Activated naive CD4-positive, alpha-beta T cell treated with anti-CD3 and anti-CD28 coated beads for 36 hours (primary cell): ENCODE measurements at regions not wholly inside any gene's neighbourhood (a gene's known extent, or its start where the extent isn't known, plus 50 kb on each side); places are given as distances from the start of the nearest gene placed in this dataset.
"Not testable (repeated sequence)": the region's sequence is repeated elsewhere in the genome, so short reads cannot be mapped to it uniquely, and the experiment has no call there.

Source experiments
- CTCF ChIA-PET: fragments of 350-600 bp; sonication (Branson Sonifier 250); formaldehyde crosslinking; loops from one replicate; lab custom pipeline; 2021; ENCODE audit warnings: antibody characterized with exemption; lab: Charles Lee
- DNase-seq: peaks from one replicate; pipeline ENCODE4 v3.0.0-alpha.2; 2020
- H3K27ac Mint-ChIP-seq: one replicate; pipeline ENCODE4 v1.8.0; 2021; ENCODE audit warnings: mild to moderate bottlenecking, mixed read lengths
- H3K27me3 Mint-ChIP-seq: one replicate; pipeline ENCODE4 v1.8.0; 2021; ENCODE audit warnings: low read depth, mixed read lengths
- H3K36me3 Mint-ChIP-seq: one replicate; pipeline ENCODE4 v1.8.0; 2021; ENCODE audit warnings: low read depth, mixed read lengths
- H3K4me1 Mint-ChIP-seq: one replicate; pipeline ENCODE4 v1.8.0; 2021; ENCODE audit warnings: low read depth, mixed read lengths
- H3K4me3 Mint-ChIP-seq: one replicate; pipeline ENCODE4 v1.8.0; 2021; ENCODE audit warnings: mild to moderate bottlenecking, moderate library complexity, mixed read lengths
- H3K9me3 Mint-ChIP-seq: one replicate; pipeline ENCODE4 v1.8.0; 2021; ENCODE audit warnings: mixed read lengths
- intact Hi-C: fragments of 100-400 bp; cut with micrococcal nuclease; formaldehyde crosslinking; loops from one replicate; pipeline ENCODE4 v1.15.1; 2023

DNA sequence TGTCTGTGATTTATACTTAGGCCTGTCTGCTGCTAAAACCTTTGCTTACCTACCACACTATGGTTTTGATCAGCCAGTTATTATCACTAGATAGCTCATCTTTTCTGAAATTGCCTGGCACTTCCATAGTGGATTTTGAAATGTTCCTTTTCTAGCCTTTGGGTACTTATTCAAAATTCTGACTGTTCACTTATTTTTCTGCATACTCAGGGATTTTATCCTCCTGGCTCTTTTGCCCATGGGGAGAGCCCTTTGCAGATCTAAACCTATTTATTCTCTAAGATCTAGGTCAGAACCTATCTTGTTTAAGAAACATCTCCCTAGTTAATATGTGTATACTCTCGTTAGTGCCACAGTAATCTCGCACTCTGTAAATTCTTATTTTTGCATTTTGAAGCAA, 103.5 kb upstream of the C9orf72 start:
- CTCF ChIA-PET: no interaction called here

DNA sequence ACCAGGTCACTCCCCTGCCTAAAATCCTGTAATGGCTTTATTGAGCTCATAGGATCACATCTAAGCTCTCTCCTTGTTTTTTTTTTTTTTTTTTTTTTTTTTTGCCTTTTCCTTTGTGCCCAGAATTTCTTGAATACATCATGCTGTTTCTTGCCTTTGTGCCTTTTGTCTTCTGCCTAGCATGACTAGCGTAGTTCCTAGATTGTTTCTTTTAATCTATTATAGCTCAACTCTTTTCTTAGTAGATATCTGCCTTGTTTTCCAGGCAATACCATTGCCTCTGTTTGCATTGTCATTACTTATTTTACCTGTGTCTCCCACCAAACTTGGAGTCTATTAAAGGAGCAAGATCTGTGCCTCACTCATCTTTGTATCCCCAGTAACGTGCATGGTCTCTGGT, 106.1 kb upstream of the C9orf72 start:
- DNase-seq: no peak
- intact Hi-C loops: no loop called here
- Mint-ChIP-seq H3K9me3 (no peaks in the 10 kb centered on the region), H3K27me3 (peaks cover 3% of the 10 kb centered on the region), H3K27ac (no peak overlapping the region), H3K36me3 (no peaks in the 10 kb centered on the region), H3K4me1 (no peaks in the 10 kb centered on the region), H3K4me3 (no peak overlapping the region)
- CTCF ChIA-PET: no interaction called here

More for the DNA sequence above, 103.5 kb upstream of the C9orf72 start:
- Mint-ChIP-seq H3K4me1 (no peaks in the 10 kb centered on the region), H3K27ac (no peak overlapping the region), H3K27me3 (peaks cover 5% of the 10 kb centered on the region), H3K9me3 (no peaks in the 10 kb centered on the region), H3K4me3 (no peak overlapping the region), H3K36me3 (no peaks in the 10 kb centered on the region)
- DNase-seq: no peak
- intact Hi-C loops: no loop called here

DNA sequence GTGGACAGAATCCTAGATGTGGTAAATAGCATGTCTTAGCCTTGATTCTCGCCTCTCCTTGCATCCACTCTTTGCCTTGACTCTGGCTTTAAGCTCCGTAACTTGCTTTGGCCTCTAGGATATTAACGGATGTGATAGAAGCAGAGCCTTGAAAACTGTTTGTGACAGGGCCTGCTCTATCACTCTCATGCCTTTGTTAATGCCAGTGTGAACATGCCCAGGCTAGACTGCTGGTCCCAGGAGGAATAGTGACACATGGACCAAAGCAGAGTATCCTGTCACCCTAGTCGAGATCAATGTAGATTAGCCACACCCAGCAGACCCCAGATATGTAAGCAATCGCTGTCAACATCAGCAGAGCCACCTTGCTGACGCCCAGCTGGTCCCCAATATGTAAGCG, 109.9 kb upstream of the C9orf72 start:
- no peak for DNase-seq
- Mint-ChIP-seq H3K4me3 (no peak overlapping the region), H3K27me3 (no peaks in the 10 kb centered on the region), H3K27ac (no peak overlapping the region), H3K9me3 (no peaks in the 10 kb centered on the region), H3K4me1 (no peaks in the 10 kb centered on the region), H3K36me3 (no peaks in the 10 kb centered on the region)
- CTCF ChIA-PET: no interaction called here
- intact Hi-C loops: no loop called here

DNA sequence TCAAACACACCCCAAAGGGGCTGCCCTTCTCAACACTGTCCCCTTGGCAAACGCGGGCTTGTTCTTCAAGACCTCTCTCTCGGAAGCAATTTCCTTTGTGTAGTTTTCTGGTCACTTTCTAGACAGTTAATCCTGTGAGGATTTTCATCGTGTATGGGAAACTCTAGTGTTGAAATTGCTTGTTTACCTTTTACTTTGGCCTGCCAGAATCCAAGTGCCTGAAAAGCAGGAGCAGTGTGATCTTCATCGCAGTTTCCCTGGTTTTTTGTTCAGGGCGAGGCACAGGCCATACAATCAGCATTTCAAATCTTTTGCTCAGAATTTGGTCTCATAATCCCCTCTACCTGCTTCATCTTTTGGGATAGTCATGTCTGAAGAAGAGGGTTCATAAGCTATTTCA, 115.7 kb upstream of the C9orf72 start:
- intact Hi-C loops: no loop called here
- no peak for DNase-seq
- no peaks in the 10 kb centered on the region for H3K36me3 Mint-ChIP-seq
- H3K27ac Mint-ChIP-seq: no peak overlapping the region
- no peak overlapping the region for H3K4me3 Mint-ChIP-seq
- peaks cover 3% of the 10 kb centered on the region for H3K27me3 Mint-ChIP-seq
- CTCF ChIA-PET: no interaction called here
- no peaks in the 10 kb centered on the region for H3K9me3 Mint-ChIP-seq
- no peaks in the 10 kb centered on the region for H3K4me1 Mint-ChIP-seq

DNA sequence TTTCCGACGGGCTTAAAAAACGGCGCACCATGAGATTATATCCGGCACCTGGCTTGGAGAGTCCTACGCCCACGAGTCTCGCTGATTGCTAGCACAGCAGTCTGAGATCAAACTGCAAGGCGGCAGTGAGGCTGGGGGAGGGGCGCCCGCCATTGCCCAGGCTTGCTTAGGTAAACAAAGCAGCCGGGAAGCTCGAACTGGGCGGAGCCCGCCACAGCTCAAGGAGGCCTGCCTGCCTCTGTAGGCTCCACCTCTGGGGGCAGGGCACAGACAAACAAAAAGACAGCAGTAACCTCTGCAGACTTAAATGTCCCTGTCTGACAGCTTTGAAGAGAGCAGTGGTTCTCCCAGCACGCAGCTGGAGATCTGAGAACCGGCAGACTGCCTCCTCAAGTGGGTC, 117.5 kb upstream of the C9orf72 start:
- H3K4me3 Mint-ChIP-seq, CTCF ChIA-PET, H3K9me3 Mint-ChIP-seq, intact Hi-C loops, H3K27me3 Mint-ChIP-seq, H3K36me3 Mint-ChIP-seq, H3K27ac Mint-ChIP-seq, DNase-seq, H3K4me1 Mint-ChIP-seq: not testable (repeated sequence)

DNA sequence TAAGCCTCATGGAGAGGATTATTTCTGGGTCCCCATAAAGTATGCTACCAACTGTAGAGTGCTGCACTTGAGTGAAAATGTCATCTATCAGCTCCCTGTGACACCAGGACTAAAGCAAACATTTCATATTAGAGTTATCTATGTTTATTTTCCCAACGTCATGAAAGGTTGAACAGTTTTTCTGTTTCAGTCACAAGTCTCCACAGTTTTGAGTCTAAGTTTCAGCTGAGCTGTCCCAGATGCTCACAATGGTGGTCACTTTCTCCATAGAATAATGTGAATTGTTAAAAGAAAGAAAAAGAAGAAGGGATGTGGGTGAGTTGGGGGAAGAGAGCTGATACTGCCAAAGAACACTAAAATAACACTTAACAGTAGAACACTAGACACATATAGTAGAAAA, 126.3 kb upstream of the C9orf72 start:
- CTCF ChIA-PET: no interaction called here
- Mint-ChIP-seq H3K36me3 (no peaks in the 10 kb centered on the region), H3K27ac (no peak overlapping the region), H3K4me3 (no peak overlapping the region), H3K9me3 (no peaks in the 10 kb centered on the region), H3K4me1 (no peaks in the 10 kb centered on the region), H3K27me3 (peaks cover 3% of the 10 kb centered on the region)
- no peak for DNase-seq
- intact Hi-C loops: no loop called here

DNA sequence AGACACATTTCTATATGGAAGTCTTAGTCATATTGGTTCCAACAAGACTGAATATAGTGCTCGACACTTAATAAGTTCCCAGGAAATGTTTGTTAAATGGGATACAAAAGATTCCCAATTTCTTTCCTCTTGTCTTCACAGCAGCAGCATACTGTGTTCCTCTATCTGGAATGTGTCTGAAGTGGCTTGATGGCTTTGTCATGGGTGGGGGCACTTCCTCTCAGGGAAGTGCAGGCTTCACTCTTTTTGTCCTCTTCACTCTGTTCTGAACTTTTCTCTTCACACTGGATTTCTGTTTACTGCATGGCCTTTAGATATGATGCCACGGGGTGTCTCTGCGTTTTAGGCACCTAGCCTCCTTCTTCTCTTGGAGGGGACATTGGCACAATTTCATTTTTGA, 127.7 kb upstream of the C9orf72 start:
- DNase-seq: no peak
- Mint-ChIP-seq H3K4me1 (no peaks in the 10 kb centered on the region), H3K27ac (no peak overlapping the region), H3K4me3 (no peak overlapping the region), H3K27me3 (peaks cover 3% of the 10 kb centered on the region), H3K9me3 (no peaks in the 10 kb centered on the region), H3K36me3 (no peaks in the 10 kb centered on the region)
- intact Hi-C loops: no loop called here
- CTCF ChIA-PET: interaction anchor here (1.0 kb wide), 1 partner anchor 14 kb away, joined by 3 read pairs; no protein-coding TSS in a partner anchor

DNA sequence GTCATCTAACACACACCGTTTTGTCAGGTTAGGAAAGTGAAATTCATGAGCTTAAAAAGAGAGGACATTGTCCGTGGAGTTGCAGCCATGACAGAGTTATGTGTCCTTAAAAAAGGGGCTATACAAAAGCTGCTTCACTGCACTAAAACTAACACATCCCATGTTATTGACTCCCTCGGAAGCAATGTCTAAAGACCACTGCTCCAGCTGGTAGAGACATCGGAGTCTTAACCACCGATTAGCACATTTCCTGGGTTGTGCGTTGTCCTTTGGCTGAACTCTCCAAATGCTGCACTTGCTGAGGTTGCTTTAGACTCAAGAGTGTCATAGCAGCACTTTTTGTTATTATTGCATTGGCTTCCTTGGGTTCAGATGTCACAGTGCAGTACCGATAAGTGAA, 128.3 kb upstream of the C9orf72 start:
- CTCF ChIA-PET: interaction anchor here (1.0 kb wide), 1 partner anchor 14 kb away, joined by 3 read pairs; no protein-coding TSS in a partner anchor
- intact Hi-C loops: no loop called here
- Mint-ChIP-seq H3K4me3 (no peak overlapping the region), H3K36me3 (no peaks in the 10 kb centered on the region), H3K27me3 (peaks cover 3% of the 10 kb centered on the region), H3K27ac (no peak overlapping the region), H3K9me3 (no peaks in the 10 kb centered on the region), H3K4me1 (no peaks in the 10 kb centered on the region)
- DNase-seq: no peak

DNA sequence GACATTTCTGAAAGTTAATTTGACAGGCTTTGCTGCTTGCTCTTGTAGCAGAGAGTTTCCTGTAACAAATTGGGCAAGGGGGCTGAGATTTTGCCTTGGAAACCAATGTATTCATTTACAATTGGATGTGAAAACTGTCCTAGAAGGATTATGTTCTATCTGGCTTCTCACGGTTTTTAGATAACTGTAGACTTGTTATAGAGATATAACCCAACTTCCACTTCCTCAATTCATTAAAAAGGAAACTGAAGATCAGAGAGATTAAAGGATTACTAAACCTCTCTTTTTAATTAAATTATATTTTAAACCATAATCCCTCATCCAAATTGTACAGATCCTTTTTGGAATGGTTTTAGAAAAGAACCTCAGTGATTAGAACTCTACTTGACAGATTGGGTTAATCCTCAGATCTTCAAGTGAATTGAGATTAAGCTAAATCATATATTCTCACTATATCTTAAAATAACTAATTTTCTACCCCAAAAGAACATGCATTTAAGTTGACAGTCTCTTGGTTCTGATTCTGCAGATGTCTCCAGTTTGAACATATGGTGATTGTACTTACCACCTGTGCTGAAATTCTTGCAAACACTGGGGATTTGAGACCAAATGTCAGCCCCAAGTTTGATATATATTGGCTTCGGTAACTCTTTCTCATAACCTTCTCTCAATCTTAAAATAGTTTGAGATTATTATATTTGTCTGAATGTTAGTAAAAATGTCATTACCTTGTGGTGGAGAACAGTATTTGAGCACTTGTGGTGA, 130.1 kb upstream of the C9orf72 start:
- no peaks in the 10 kb centered on the region for H3K4me1 Mint-ChIP-seq
- no peak for DNase-seq
- CTCF ChIA-PET: no interaction called here
- H3K9me3 Mint-ChIP-seq: no peaks in the 10 kb centered on the region
- intact Hi-C loops: no loop called here
- H3K4me3 Mint-ChIP-seq: no peak overlapping the region
- H3K27me3 Mint-ChIP-seq: peaks cover 3% of the 10 kb centered on the region
- no peaks in the 10 kb centered on the region for H3K36me3 Mint-ChIP-seq
- H3K27ac Mint-ChIP-seq: no peak overlapping the region

DNA sequence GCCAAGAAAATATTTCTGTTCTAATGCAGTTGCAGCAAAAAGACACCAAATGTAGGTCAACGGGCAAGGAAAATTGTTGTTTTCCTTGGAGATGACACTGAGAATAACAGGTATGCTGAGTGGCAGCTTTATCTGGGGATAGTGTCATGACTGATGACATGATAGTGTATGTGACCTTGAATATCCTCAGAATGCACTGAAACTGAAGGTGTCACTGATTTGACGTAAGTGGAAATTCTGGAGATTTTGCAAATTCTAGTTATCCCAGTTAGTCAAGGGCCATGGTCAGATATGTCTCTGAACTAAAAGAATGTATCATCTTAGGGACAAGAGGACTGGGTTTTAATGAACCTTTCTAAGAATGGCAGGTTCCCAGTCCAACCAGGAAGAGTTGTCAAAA, 138.0 kb upstream of the C9orf72 start:
- CTCF ChIA-PET: no interaction called here
- Mint-ChIP-seq H3K36me3 (no peaks in the 10 kb centered on the region), H3K27me3 (peaks cover 26% of the 10 kb centered on the region), H3K4me1 (no peaks in the 10 kb centered on the region), H3K9me3 (no peaks in the 10 kb centered on the region), H3K27ac (no peak overlapping the region), H3K4me3 (no peak overlapping the region)
- intact Hi-C loops: no loop called here
- DNase-seq: no peak

DNA sequence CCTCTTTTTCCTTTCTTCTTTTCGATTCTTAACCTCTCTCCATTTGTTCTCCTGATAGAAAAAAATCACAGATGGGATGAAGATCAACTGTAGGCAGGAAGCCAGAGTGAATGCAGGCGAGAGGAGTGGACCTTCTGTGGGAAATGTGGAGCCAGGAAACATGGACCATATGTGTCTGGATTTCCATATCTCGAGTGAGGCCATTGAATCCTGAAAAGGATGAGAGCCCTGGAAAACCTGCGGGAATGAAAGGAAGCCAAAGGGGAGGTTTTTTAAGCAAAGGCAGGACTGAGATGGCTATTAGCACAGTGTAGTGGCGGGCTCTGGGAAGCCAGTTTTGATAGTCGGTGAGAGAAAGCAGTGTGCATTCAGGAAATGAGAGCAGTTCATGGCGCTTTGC, 139.5 kb upstream of the C9orf72 start:
- intact Hi-C loops: no loop called here
- CTCF ChIA-PET: no interaction called here
- no peaks in the 10 kb centered on the region for H3K36me3 Mint-ChIP-seq
- H3K4me3 Mint-ChIP-seq: no peak overlapping the region
- DNase-seq: no peak
- no peaks in the 10 kb centered on the region for H3K4me1 Mint-ChIP-seq
- H3K9me3 Mint-ChIP-seq: no peaks in the 10 kb centered on the region
- H3K27ac Mint-ChIP-seq: no peak overlapping the region
- peaks cover 30% of the 10 kb centered on the region for H3K27me3 Mint-ChIP-seq

DNA sequence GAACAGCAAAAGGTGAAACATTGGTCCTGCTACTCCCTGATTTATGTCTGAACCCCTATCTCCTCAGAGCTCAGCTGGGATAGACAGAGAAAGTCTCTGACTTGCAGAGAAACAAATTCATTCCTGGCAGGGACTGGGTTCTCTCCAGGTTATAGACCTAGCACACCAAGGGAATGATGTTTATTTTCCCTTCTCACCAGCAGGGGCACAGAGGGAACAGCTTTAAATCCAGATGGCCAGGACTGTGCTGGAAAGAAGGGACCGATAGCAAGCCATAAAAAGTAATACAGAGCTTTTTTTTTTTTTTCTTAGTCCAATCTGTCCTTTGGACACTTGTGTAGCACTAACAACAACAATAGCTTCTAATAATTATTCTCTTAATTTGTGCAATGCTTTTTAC, 141.1 kb upstream of the C9orf72 start:
- Mint-ChIP-seq H3K27ac (no peak overlapping the region), H3K36me3 (no peaks in the 10 kb centered on the region), H3K27me3 (peaks cover 34% of the 10 kb centered on the region), H3K4me1 (no peaks in the 10 kb centered on the region), H3K4me3 (no peak overlapping the region), H3K9me3 (no peaks in the 10 kb centered on the region)
- DNase-seq: no peak
- intact Hi-C loops: no loop called here
- CTCF ChIA-PET: interaction anchor here (2.1 kb wide), 1 partner anchor 12 kb away, joined by 4 read pairs; no protein-coding TSS in a partner anchor

DNA sequence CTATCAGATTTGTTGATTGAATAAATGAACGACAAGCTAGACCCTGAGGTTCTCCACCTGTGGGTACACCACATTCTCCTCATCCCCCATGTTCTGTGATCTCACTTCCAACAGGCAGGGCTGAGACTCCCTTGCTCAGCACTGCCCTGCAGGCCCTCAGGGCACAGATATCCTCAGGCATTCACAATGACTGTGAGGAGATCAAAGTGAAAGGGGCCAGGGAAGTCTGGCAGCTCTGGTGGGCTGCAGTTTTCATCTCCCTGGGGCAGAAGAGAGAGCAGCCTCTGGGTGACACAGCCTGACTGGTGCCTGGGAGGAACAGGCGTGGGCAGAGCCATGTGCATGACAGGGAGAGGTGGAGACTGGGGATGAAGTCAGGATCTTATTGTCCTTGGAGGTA, 142.4 kb upstream of the C9orf72 start:
- DNase-seq: no peak
- intact Hi-C loops: no loop called here
- CTCF ChIA-PET: interaction anchor here (2.1 kb wide), 1 partner anchor 11 kb away, joined by 4 read pairs; no protein-coding TSS in a partner anchor
- Mint-ChIP-seq H3K4me3 (no peak overlapping the region), H3K4me1 (no peaks in the 10 kb centered on the region), H3K9me3 (no peaks in the 10 kb centered on the region), H3K27me3 (peaks cover 35% of the 10 kb centered on the region), H3K27ac (no peak overlapping the region), H3K36me3 (no peaks in the 10 kb centered on the region)
